Parathyroid adenoma (tissue), 2 donors: ENCODE measurements at regions not wholly inside any gene's neighbourhood (a gene's known extent, or its start where the extent isn't known, plus 50 kb on each side); places are given as distances from the start of the nearest gene placed in this dataset.
"Not testable (repeated sequence)": the region's sequence is repeated elsewhere in the genome, so short reads cannot be mapped to it uniquely, and the experiment has no call there.

ENCODE experiments used
- H2AFZ ChIP-seq: fragments of 300-600 bp; sonication (generic); one replicate; pipeline ENCODE4 v1.7.0; 2017; ENCODE audit warnings: antibody characterized with exemption, mild to moderate bottlenecking
- H3K27ac ChIP-seq: fragments of 300-600 bp; sonication (generic); one replicate; pipeline ENCODE4 v1.7.0; 2017
- H3K27me3 ChIP-seq: fragments of 300-600 bp; sonication (generic); one replicate; pipeline ENCODE4 v1.7.0; 2017; ENCODE audit warnings: low read length; ENCODE audit not compliant: control insufficient read depth, insufficient read depth
- H3K36me3 ChIP-seq: fragments of 300-600 bp; sonication (generic); one replicate; pipeline ENCODE4 v1.7.0; 2017; ENCODE audit warnings: low read length; ENCODE audit not compliant: control insufficient read depth, insufficient read depth
- H3K4me1 ChIP-seq: fragments of 300-600 bp; sonication (generic); one replicate; pipeline ENCODE4 v1.7.0; 2017; ENCODE audit warnings: control low read depth
- H3K4me2 ChIP-seq: fragments of 300-600 bp; sonication (generic); one replicate; pipeline ENCODE4 v1.7.0; 2017; ENCODE audit warnings: low read length
- H3K4me3 ChIP-seq: fragments of 300-600 bp; sonication (generic); one replicate; pipeline ENCODE4 v1.7.0; 2017; ENCODE audit warnings: low read depth, low read length
- H3K79me2 ChIP-seq: fragments of 300-600 bp; sonication (generic); one replicate; pipeline ENCODE4 v1.7.0; 2017; ENCODE audit warnings: control low read depth
- H3K9ac ChIP-seq: fragments of 300-600 bp; sonication (generic); one replicate; pipeline ENCODE4 v1.7.0; 2017; ENCODE audit warnings: mild to moderate bottlenecking
- H3K9me3 ChIP-seq: fragments of 300-600 bp; sonication (generic); one replicate; pipeline ENCODE4 v1.7.0; 2017; ENCODE audit warnings: low read length; ENCODE audit not compliant: control insufficient read depth
- CTCF ChIP-seq: fragments of 300-600 bp; sonication (generic); IDR thresholded peaks from one replicate; pipeline ENCODE4 v1.7.0; 2017; ENCODE audit warnings: antibody characterized with exemption, mild to moderate bottlenecking
- donor health status: primary hyperparathyroidism.

GRCh38 chr7:152521420-152522337, 85.9 kb upstream of the KMT2C start:
- Histone ChIP-seq H3K27me3 (no peaks in the 10 kb centered on the region), H3K27ac (no peak overlapping the region), H3K9me3 (no peaks in the 10 kb centered on the region), H3K4me2 (no peak overlapping the region), H3K9ac (no peak overlapping the region), H2AFZ (no peak overlapping the region), H3K4me1 (peaks cover 3% of the 10 kb centered on the region), H3K79me2 (no peaks in the 10 kb centered on the region), H3K36me3 (no peaks in the 10 kb centered on the region), H3K4me3 (no peak overlapping the region)
- no peak for TF ChIP-seq CTCF

- no peak overlapping the region for H3K4me3 ChIP-seq
- H3K27ac ChIP-seq = no peak overlapping the region
- peaks cover 3% of the 10 kb centered on the region for H3K4me1 ChIP-seq
- no peak overlapping the region for H3K4me2 ChIP-seq
- no peaks in the 10 kb centered on the region for H3K79me2 ChIP-seq
- H3K36me3 ChIP-seq = no peaks in the 10 kb centered on the region
- no peaks in the 10 kb centered on the region for H3K27me3 ChIP-seq
- H2AFZ ChIP-seq = no peak overlapping the region
- no peaks in the 10 kb centered on the region for H3K9me3 ChIP-seq
- H3K9ac ChIP-seq = no peak overlapping the region
- TF ChIP-seq CTCF = no peak
These were observed 85.1 kb upstream of the KMT2C start for GRCh38 chr7:152520861-152521302.

GRCh38 chr7:152519290-152519689, 83.5 kb upstream of the KMT2C start:
- Histone ChIP-seq H3K4me1 (peaks cover 3% of the 10 kb centered on the region), H3K27ac (no peak overlapping the region), H3K4me2 (no peak overlapping the region), H2AFZ (no peak overlapping the region), H3K9ac (no peak overlapping the region), H3K27me3 (no peaks in the 10 kb centered on the region), H3K9me3 (no peaks in the 10 kb centered on the region), H3K36me3 (no peaks in the 10 kb centered on the region), H3K4me3 (no peak overlapping the region), H3K79me2 (no peaks in the 10 kb centered on the region)
- no peak for TF ChIP-seq CTCF

GRCh38 chr7:152516216-152516615, 80.4 kb upstream of the KMT2C start:
- no peaks in the 10 kb centered on the region for H3K27me3 ChIP-seq
- H3K36me3 ChIP-seq = no peaks in the 10 kb centered on the region
- no peaks in the 10 kb centered on the region for H3K79me2 ChIP-seq
- no peak overlapping the region for H2AFZ ChIP-seq
- no peak overlapping the region for H3K4me2 ChIP-seq
- no peak overlapping the region for H3K4me3 ChIP-seq
- no peak overlapping the region for H3K9ac ChIP-seq
- H3K27ac ChIP-seq = no peak overlapping the region
- H3K9me3 ChIP-seq = no peaks in the 10 kb centered on the region
- no peaks in the 10 kb centered on the region for H3K4me1 ChIP-seq
- TF ChIP-seq CTCF = no peak

GRCh38 chr7:152515266-152515950, 79.6 kb upstream of the KMT2C start:
- not testable (repeated sequence) for H3K79me2 ChIP-seq, H3K27ac ChIP-seq, H3K9me3 ChIP-seq, H3K4me2 ChIP-seq, H3K4me1 ChIP-seq, H2AFZ ChIP-seq, H3K36me3 ChIP-seq, H3K27me3 ChIP-seq, H3K9ac ChIP-seq, H3K4me3 ChIP-seq
